Stomach (tissue), 4 donors: ENCODE measurements at regions not wholly inside any gene's neighbourhood (a gene's known extent, or its start where the extent isn't known, plus 50 kb on each side); places are given as distances from the start of the nearest gene placed in this dataset.

Experiments
- POLR2A ChIP-seq, 4 donors: fragments of 450-650 bp; IDR thresholded peaks; one replicate each; pipeline ENCODE4 v1.6.1; 2016; ENCODE audit warnings: antibody characterized with exemption in 4 of 4, control low read depth in 2 of 4, mild to moderate bottlenecking in 1 of 4, moderate library complexity in 1 of 4
- TF ChIP-seq, protein P1 (sequence below), 7 experiments: fragments of 450-650 bp in 4 of 7; fragments of 200-600 bp in 3 of 7; sonication (generic) in 3 of 7; IDR thresholded peaks; one replicate each; pipeline ENCODE4 v1.5.1; 2016 to 2019; ENCODE audit warnings: antibody characterized with exemption in 7 of 7, control low read depth in 2 of 7, mild to moderate bottlenecking in 1 of 7

DNA sequence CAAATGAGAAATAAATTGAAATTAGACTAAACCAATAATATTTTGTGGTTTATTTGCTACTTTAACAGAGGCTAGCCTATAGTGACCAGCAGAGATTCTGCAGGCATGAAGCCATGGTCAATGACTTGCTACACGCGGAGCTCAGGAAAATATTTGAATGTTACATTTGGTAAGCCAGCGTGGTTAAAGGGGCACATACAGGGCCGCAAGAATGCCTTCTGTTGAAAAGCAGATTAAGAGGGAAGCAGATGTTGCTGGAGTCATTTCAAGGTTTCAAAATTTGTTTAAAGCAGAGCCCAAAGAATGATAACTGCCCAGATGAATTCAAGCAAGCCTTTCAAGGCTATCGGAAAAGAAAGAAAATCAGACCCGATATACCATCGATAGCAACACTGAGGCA is 294.3 kb upstream of the MAN1A1 start:
- TF ChIP-seq, protein P1, sequence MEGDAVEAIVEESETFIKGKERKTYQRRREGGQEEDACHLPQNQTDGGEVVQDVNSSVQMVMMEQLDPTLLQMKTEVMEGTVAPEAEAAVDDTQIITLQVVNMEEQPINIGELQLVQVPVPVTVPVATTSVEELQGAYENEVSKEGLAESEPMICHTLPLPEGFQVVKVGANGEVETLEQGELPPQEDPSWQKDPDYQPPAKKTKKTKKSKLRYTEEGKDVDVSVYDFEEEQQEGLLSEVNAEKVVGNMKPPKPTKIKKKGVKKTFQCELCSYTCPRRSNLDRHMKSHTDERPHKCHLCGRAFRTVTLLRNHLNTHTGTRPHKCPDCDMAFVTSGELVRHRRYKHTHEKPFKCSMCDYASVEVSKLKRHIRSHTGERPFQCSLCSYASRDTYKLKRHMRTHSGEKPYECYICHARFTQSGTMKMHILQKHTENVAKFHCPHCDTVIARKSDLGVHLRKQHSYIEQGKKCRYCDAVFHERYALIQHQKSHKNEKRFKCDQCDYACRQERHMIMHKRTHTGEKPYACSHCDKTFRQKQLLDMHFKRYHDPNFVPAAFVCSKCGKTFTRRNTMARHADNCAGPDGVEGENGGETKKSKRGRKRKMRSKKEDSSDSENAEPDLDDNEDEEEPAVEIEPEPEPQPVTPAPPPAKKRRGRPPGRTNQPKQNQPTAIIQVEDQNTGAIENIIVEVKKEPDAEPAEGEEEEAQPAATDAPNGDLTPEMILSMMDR (IDR thresholded peaks at IDR 0.05): no peak
- TF ChIP-seq POLR2A (IDR thresholded peaks at IDR 0.05): no peak
